CD4-positive, alpha-beta T cell (primary cell): ENCODE measurements at regions not wholly inside any gene's neighbourhood (a gene's known extent, or its start where the extent isn't known, plus 50 kb on each side); places are given as distances from the start of the nearest gene placed in this dataset.

ENCODE experiments used
- ATAC-seq: fragments of 200-7000 bp; cut with Tn5 transposase; one replicate; pipeline ENCODE4 v1.10.0; 2022; ENCODE audit warnings: mild to moderate bottlenecking; ENCODE audit not compliant: poor library complexity
- CTCF ChIA-PET: fragments of 350-600 bp; sonication (Branson Sonifier 250); formaldehyde crosslinking; loops from one replicate; lab custom pipeline; 2021; ENCODE audit warnings: antibody characterized with exemption, inconsistent platforms; lab: Charles Lee
- POLR2A ChIA-PET: fragments of 350-600 bp; sonication (Branson Sonifier 250); formaldehyde crosslinking; loops from one replicate; lab custom pipeline; 2021; ENCODE audit warnings: antibody characterized with exemption, inconsistent platforms; lab: Charles Lee
- DNase-seq, 14 experiments: peaks; one replicate each; pipeline ENCODE4 v3.0.0-alpha.2; 2013 to 2020; ENCODE audit warnings: mixed read lengths in 2 of 14
- H3K27ac ChIP-seq, 2 donors: one replicate each; pipeline versions ENCODE4 v1.5.1 to v1.7.0; 2013; ENCODE audit warnings: low read length in 2 of 2, low read depth in 1 of 2, mild to moderate bottlenecking in 1 of 2
- H3K27me3 ChIP-seq, 2 experiments: 1 replicate in 1 of 2; 2 replicates in 1 of 2; pipeline versions ENCODE4 v1.6.1 to v1.7.0; 2013; ENCODE audit warnings: low read length in 2 of 2, control low read depth in 1 of 2, mild to moderate bottlenecking in 1 of 2, moderate library complexity in 1 of 2; ENCODE audit not compliant: insufficient read depth in 2 of 2, control insufficient read depth in 1 of 2
- H3K36me3 ChIP-seq: one replicate; pipeline ENCODE4 v1.6.1; 2013; ENCODE audit warnings: low read length, control low read depth; ENCODE audit not compliant: insufficient read depth
- H3K4me1 ChIP-seq: one replicate; pipeline ENCODE4 v1.6.1; 2013; ENCODE audit warnings: low read length, control low read depth; ENCODE audit not compliant: insufficient read depth
- H3K4me3 ChIP-seq: one replicate; pipeline ENCODE4 v1.5.1; 2013; ENCODE audit warnings: mild to moderate bottlenecking, low read length, moderate library complexity
- H3K9me3 ChIP-seq, 2 experiments: 1 replicate in 1 of 2; 2 replicates in 1 of 2; pipeline versions ENCODE4 v1.6.1 to v1.7.0; 2013; ENCODE audit warnings: low read length in 2 of 2, mild to moderate bottlenecking in 2 of 2, control low read depth in 1 of 2, moderate library complexity in 1 of 2; ENCODE audit not compliant: control insufficient read depth in 1 of 2, insufficient read depth in 1 of 2
- H3K27ac Mint-ChIP-seq: one replicate; pipeline ENCODE4 v1.8.0; 2020; ENCODE audit warnings: mixed read lengths
- H3K27me3 Mint-ChIP-seq: one replicate; pipeline ENCODE4 v1.8.0; 2021; ENCODE audit warnings: mixed read lengths
- H3K36me3 Mint-ChIP-seq: one replicate; pipeline ENCODE4 v1.8.0; 2021; ENCODE audit warnings: low read depth, mixed read lengths
- H3K4me1 Mint-ChIP-seq: one replicate; pipeline ENCODE4 v1.8.0; 2021; ENCODE audit warnings: low read depth, mixed read lengths
- H3K4me3 Mint-ChIP-seq: one replicate; pipeline ENCODE4 v1.8.0; 2020; ENCODE audit warnings: mild to moderate bottlenecking, mixed read lengths
- H3K9me3 Mint-ChIP-seq: one replicate; pipeline ENCODE4 v1.8.0; 2020; ENCODE audit warnings: mixed read lengths
- CTCF ChIP-seq: fragments of 200-600 bp; IDR thresholded peaks from one replicate; pipeline ENCODE4 v1.8.0; 2022; ENCODE audit warnings: antibody characterized with exemption, mild to moderate bottlenecking
- intact Hi-C, 2 experiments: fragments of 100-400 bp; cut with DNase I in 1 of 2; cut with micrococcal nuclease in 1 of 2; formaldehyde crosslinking; loops; one replicate each; pipeline versions ENCODE4 v1.15.1 to v1.9.0; 2023 to 2025; cut with DNase I, micrococcal nuclease

- peak; percentile 59 for TF ChIP-seq CTCF
- Mint-ChIP-seq H3K36me3 (no peaks in the 10 kb centered on the region), H3K9me3 (no peaks in the 10 kb centered on the region), H3K4me3 (no peak overlapping the region), H3K4me1 (no peaks in the 10 kb centered on the region), H3K27ac (no peak overlapping the region), H3K27me3 (no peaks in the 10 kb centered on the region)
- peaks cover 0 to 5% of the 10 kb centered on the region in 2 experiments for H3K9me3 ChIP-seq
- no peaks in the 10 kb centered on the region for H3K36me3 ChIP-seq
- POLR2A ChIA-PET = no interaction called here
- no peak overlapping the region for H3K27ac ChIP-seq
- CTCF ChIA-PET = no interaction called here
- H3K27me3 ChIP-seq = no peaks in the 10 kb centered on the region
- no peaks in the 10 kb centered on the region for H3K4me1 ChIP-seq
- intact Hi-C loops = loop anchor here in 1 of 2 experiments (10.0 kb wide), 1 partner anchor 573 kb away; no protein-coding TSS in a partner anchor
- no peak for ATAC-seq
- DNase-seq = peak in 13 of 14 experiments; percentile 3 to 40 (median 14)
- H3K4me3 ChIP-seq = no peak overlapping the region
These were observed 589.3 kb upstream of the TMEM132C start for GRCh38 chr12:127677537-127678131.

GRCh38 chr12:127678945-127679344, 588.0 kb upstream of the TMEM132C start:
- no peaks in the 10 kb centered on the region for H3K27me3 Mint-ChIP-seq
- H3K4me3 Mint-ChIP-seq = no peak overlapping the region
- DNase-seq (no peak), ATAC-seq (no peak)
- H3K36me3 ChIP-seq = no peaks in the 10 kb centered on the region
- no peak overlapping the region for H3K4me3 ChIP-seq
- no peaks in the 10 kb centered on the region for H3K4me1 Mint-ChIP-seq
- intact Hi-C loops = loop anchor here in 1 of 2 experiments (10.0 kb wide), 1 partner anchor 574 kb away; no protein-coding TSS in a partner anchor
- CTCF ChIA-PET = no interaction called here
- H3K4me1 ChIP-seq = no peaks in the 10 kb centered on the region
- H3K27me3 ChIP-seq = no peaks in the 10 kb centered on the region
- H3K9me3 Mint-ChIP-seq = no peaks in the 10 kb centered on the region
- TF ChIP-seq CTCF = no peak
- H3K36me3 Mint-ChIP-seq = no peaks in the 10 kb centered on the region
- H3K27ac ChIP-seq = no peak overlapping the region
- H3K27ac Mint-ChIP-seq = no peak overlapping the region
- peaks cover 0 to 5% of the 10 kb centered on the region in 2 experiments for H3K9me3 ChIP-seq
- POLR2A ChIA-PET = no interaction called here

GRCh38 chr12:127680516-127680915, 586.5 kb upstream of the TMEM132C start:
- H3K27ac ChIP-seq = no peak overlapping the region
- intact Hi-C loops = loop anchor here in 1 of 2 experiments (10.0 kb wide), 1 partner anchor 576 kb away; no protein-coding TSS in a partner anchor
- H3K4me3 Mint-ChIP-seq = no peak overlapping the region
- peaks cover 0 to 1% of the 10 kb centered on the region in 2 experiments for H3K9me3 ChIP-seq
- no peak for ATAC-seq
- H3K36me3 ChIP-seq = no peaks in the 10 kb centered on the region
- H3K4me3 ChIP-seq = no peak overlapping the region
- TF ChIP-seq CTCF = no peak
- H3K4me1 ChIP-seq = no peaks in the 10 kb centered on the region
- H3K27ac Mint-ChIP-seq = no peak overlapping the region
- no peaks in the 10 kb centered on the region for H3K9me3 Mint-ChIP-seq
- H3K36me3 Mint-ChIP-seq = no peaks in the 10 kb centered on the region
- CTCF ChIA-PET = no interaction called here
- no peak for DNase-seq
- POLR2A ChIA-PET = no interaction called here
- no peaks in the 10 kb centered on the region for H3K27me3 ChIP-seq
- no peaks in the 10 kb centered on the region for H3K27me3 Mint-ChIP-seq
- no peaks in the 10 kb centered on the region for H3K4me1 Mint-ChIP-seq
